ENCODE measurements at regions not wholly inside any gene's neighbourhood (a gene's known extent, or its start where the extent isn't known, plus 50 kb on each side); places are given as distances from the start of the nearest gene placed in this dataset.

DNA sequence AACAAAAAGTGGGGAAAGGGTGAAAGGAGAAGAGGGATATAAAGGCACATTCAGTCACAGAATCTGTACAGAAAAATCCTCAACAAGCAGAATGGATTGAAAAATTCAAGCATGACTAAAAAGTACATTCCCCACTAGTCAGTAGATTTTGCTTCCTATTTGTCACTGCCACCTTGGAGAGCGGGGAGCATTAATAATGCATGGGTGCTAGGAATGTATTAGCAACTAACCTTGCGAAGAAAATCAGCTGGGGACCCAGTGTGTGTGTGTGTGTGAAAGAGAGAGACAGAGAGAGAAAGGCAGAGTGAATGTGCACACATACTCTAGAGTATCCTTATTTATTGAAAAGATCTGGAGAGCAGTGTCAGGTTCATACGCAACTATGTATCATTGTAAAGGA, 968.7 kb upstream of the ZEB2 start:
- no peak for TF ChIP-seq EZH2 (IDR thresholded peaks at IDR 0.05)
- TF ChIP-seq, protein P1, sequence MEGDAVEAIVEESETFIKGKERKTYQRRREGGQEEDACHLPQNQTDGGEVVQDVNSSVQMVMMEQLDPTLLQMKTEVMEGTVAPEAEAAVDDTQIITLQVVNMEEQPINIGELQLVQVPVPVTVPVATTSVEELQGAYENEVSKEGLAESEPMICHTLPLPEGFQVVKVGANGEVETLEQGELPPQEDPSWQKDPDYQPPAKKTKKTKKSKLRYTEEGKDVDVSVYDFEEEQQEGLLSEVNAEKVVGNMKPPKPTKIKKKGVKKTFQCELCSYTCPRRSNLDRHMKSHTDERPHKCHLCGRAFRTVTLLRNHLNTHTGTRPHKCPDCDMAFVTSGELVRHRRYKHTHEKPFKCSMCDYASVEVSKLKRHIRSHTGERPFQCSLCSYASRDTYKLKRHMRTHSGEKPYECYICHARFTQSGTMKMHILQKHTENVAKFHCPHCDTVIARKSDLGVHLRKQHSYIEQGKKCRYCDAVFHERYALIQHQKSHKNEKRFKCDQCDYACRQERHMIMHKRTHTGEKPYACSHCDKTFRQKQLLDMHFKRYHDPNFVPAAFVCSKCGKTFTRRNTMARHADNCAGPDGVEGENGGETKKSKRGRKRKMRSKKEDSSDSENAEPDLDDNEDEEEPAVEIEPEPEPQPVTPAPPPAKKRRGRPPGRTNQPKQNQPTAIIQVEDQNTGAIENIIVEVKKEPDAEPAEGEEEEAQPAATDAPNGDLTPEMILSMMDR (IDR thresholded peaks at IDR 0.05 in 2 of 3, conservative IDR thresholded peaks at IDR 0.05 in 1 of 3; ENCODE audit: borderline replicate concordance in 1 of 3, insufficient read depth in 1 of 3, low read depth in 2 of 3, low read length in 2 of 3), result no peak
- TF ChIP-seq, protein P2, sequence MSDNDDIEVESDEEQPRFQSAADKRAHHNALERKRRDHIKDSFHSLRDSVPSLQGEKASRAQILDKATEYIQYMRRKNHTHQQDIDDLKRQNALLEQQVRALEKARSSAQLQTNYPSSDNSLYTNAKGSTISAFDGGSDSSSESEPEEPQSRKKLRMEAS (IDR thresholded peaks at IDR 0.05), result no peak
- TF ChIP-seq POLR2A (IDR thresholded peaks at IDR 0.05; ENCODE audit: borderline replicate concordance, extremely low read depth, insufficient read depth, insufficient read length), result no peak
- no peak for TF ChIP-seq ELF1 (IDR thresholded peaks at IDR 0.05; ENCODE audit: borderline replicate concordance, low read depth)
- no peak for TF ChIP-seq FOSL1 (IDR thresholded peaks at IDR 0.05; ENCODE audit: low read depth)
- no peak for TF ChIP-seq YY1 (IDR thresholded peaks at IDR 0.05; ENCODE audit: extremely low read depth, insufficient replicate concordance, low read depth, low read length)
- no peak for TF ChIP-seq SP1 (IDR thresholded peaks at IDR 0.05; ENCODE audit: low read depth)
- TF ChIP-seq RAD21 (IDR thresholded peaks at IDR 0.05; ENCODE audit: low read depth), result no peak
- no peak for TF ChIP-seq ZFX (IDR thresholded peaks at IDR 0.05)
- TF ChIP-seq POLR2AphosphoS5 (IDR thresholded peaks at IDR 0.05; ENCODE audit: low read depth, low read length), result no peak
- TF ChIP-seq ZNF274 (IDR thresholded peaks at IDR 0.05; ENCODE audit: low read depth, low read length), result no peak
